Adrenal gland (tissue), 5 donors: ENCODE measurements at regions not wholly inside any gene's neighbourhood (a gene's known extent, or its start where the extent isn't known, plus 50 kb on each side); places are given as distances from the start of the nearest gene placed in this dataset.

Source experiments
- CTCF ChIP-seq, 6 experiments: fragments of 450-650 bp in 4 of 6; fragments of 200-600 bp in 2 of 6; sonication (generic) in 1 of 6; IDR thresholded peaks; 1 replicate in 5 of 6; 2 replicates in 1 of 6; pipeline versions ENCODE4 v1.5.1 to v1.8.0; 2016 to 2021; ENCODE audit warnings: antibody characterized with exemption in 6 of 6, mild to moderate bottlenecking in 2 of 6, moderate library complexity in 1 of 6
- POLR2A ChIP-seq, 2 donors: fragments of 450-650 bp; IDR thresholded peaks; one replicate each; pipeline ENCODE4 v1.6.1; 2017; ENCODE audit warnings: antibody characterized with exemption in 2 of 2, mild to moderate bottlenecking in 2 of 2, moderate library complexity in 1 of 2
- donor health status: DM: no; HTN: no; CAD: no.

DNA sequence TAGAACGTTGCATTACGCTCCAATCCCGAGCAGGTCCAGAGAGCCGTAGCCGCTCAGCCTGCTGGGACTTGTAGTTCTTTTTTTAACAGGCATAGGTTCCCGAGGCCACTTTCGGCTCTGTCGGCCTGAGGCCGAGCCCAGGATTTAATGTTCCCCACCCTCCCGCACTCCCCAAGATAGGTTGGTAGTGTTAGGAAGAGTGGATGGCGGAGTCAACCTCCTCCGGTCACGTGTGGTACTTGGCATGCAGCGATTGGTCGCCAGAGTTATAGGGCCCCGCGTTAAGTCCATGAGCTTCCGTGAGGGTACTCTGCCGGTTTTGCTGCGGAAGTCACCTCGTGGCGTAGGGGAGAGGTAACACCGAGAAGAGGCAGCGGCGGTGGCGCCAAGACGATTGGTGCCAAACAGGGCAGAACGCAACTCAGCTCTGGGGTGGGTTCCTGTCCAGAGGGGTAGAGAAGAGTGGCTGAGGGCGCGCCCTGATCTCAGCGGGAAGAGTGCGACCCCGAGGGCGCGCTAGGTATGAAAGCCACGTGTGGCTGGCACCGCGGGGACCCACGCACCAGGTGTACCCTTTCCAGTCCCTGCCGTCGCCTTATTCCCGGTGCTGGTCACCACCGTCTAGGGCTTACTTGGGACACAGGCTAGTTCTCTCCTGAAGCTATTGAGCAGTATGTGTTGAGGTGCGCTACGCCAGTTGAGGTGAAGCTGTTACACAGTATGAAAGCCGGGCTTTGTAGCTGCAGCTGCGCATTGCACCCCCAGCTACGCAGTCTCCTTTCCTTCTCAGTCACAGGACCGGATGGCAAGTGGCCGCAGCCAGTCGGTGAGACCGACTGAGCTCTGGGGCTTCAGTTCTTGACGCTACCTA is 177.2 kb downstream of the KDM5D start:
- TF ChIP-seq CTCF (IDR thresholded peaks at IDR 0.05) = no peak
- no peak for TF ChIP-seq POLR2A (IDR thresholded peaks at IDR 0.05)
